HG02763 (cell line): ENCODE measurements at regions not wholly inside any gene's neighbourhood (a gene's known extent, or its start where the extent isn't known, plus 50 kb on each side); places are given as distances from the start of the nearest gene placed in this dataset.

Experiments
- ATAC-seq: cut with Tn5 transposase; IDR thresholded peaks from one replicate; pipeline ENCODE4 v1.9.1; 2021; ENCODE audit warnings: mild to moderate bottlenecking, moderate library complexity; ENCODE audit not compliant: unreplicated experiment

DNA sequence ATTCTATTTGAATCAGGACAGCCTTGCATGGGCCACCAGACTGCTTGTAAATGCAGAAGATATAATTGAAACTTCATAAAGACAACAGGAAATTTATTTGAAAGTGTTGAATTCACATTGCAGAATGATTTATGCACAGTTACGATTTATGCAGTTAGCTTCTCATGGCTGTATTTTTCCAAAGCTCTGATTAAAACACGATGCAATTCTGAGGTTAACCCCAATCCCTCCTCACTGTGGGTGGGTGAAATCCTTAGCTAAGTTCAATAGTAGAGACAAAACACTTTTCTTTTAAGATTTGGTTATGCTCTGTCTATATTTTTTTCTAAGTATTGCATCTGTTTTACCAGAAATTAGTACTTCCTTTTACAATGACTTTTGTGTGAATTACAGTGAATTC is 728.8 kb upstream of the IGFBP3 start:
- no peak for ATAC-seq

DNA sequence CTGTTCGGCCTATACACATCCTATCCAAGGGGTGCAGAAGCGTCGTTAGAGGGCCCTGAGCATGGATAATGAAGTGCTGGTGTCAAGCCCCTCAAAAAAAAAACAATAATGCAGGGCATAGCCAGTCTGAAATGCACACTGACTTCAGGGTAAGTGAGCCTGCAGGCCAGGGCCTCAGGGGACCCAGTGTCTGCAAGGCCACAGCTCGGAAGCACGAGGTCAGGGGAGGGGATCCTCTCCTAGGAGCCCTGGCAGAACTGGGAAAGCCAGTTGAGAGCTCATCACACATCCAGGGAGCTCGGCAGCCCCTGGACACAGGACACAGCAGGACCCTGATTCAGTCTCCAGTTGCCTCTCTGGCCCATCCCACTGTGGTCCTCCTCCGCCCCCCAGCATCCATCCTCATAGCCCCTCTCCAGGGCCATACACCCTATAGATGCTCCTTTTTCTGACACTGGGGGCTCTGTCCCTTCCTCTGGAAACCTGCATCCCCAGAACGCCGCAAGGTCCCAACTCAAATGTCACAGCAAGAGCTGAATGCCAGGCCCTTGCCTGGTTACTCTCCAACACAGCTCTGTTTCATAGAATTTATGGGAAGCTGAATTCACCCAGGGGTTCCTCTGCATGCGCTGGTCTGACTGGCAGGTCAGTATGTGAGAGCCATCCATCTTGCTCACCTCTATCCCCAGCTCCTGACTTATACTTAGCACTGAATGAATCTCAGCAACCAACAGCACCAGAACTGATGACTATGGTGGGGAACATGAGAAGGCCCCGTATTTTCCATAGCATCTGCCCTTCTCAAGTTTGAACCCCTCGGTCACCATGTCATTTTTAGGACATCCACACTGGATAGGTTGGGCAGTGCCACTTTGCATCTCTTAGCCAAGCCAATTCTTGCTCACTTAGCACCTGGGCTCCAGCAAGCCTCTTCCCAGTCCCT is 717.0 kb upstream of the IGFBP3 start:
- ATAC-seq: no peak

DNA sequence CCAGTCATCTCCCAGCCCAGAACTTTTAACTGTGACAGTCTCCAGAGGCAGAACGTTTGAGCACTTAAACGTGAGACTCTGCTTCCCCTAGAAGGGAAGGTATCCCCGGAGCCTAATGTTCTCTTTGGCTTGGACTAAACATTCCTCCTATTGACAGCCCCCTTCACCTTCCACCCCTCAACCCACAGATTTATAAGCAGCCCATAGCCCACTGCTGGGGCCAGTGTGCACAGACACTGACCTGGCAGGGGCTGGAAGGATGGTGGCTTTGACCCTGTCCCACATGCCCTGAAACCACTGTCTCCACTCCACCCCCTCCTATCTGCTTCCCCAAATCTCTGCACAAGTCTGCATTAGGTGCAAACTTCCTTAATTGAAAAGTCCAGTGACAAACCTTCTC is 715.0 kb upstream of the IGFBP3 start:
- ATAC-seq: no peak

GRCh38 chr7:46633630-46634240 is 712.7 kb upstream of the IGFBP3 start:
- no peak for ATAC-seq

DNA sequence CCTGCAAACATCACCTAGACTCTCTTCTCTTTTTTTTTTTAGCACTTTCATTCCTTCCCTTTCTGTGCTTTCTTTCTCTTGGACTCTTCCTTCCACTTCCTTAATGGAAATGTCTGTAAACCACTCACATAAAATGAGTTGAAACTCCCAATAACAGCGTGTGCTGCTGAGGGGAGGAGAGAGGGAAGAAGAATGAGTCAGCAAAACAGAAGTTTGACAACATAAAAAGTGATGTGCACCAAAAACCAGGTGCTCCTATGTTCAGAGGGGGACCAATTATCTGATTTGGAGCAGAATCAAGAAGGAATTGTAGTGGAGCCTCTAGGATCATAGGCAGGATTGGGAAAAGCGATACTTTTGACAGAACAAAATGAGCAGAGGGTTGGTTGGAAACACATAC is 712.1 kb upstream of the IGFBP3 start:
- no peak for ATAC-seq

DNA sequence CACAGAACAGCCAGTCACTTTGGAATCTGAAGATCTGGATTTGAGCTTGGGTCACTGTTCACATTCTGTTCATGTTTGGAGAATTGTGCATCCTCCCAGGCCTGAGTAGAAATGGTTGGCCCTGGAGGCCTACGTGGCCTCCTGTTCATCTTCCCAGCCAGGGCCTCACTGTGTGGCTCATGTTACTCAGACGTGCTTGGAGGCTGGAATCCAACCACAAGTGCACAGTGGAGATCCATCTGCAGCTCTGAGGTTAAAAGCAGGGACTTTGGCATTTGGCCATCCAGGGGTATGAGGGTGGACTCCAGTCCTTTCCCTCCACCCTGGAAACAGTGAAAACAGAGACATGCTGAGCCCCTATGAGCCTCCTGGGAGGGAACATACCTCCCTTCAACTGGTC is 709.0 kb upstream of the IGFBP3 start:
- no peak for ATAC-seq

DNA sequence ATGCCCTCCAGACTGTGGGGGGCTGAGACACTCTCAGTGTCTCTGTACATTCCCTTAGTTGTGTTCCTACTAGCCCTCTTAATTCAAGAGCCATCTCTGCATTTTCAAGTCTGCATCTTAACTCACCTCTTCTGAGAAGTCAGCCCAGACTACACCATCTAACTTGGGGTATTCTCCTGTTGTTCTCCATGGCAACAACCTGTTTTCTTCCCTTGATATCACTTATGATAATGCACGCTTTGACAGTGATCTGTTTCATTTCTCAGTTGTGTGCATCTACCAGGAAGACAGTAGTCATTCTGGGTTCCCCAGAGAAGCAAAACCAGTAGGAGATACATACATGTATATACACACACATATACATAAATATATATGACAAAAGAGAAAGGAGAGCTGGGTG is 707.3 kb upstream of the IGFBP3 start:
- ATAC-seq: no peak

DNA sequence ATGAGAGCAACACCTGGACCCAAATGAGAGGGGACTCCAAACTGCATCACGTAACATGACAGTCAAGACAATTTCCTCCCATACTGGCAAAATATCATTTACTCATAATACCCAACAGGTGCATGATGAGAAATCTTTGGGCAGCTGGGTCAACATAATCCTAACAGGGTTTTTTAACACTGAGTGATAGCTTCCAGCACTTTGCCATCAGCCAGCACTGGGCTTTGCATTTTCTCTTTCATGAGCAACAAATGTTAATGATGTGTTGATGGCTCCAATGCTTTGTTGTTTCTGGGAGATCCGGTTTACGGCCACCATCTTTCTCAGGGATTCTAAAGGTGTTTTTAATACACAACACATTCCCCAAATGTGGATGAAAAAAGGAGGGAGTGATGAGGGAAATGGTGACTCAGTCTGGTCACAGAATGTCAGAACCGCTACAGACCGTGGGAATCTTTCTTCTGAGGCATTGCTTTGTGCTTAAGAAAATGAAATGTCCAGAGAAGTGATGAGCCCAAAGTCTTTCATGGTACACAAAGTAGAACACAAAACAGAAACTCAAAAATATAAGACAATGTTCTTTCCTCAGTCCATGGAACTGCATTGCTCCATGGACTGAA is 705.7 kb upstream of the IGFBP3 start:
- ATAC-seq: no peak

GRCh38 chr7:46626261-46626660 is 705.2 kb upstream of the IGFBP3 start:
- no peak for ATAC-seq

GRCh38 chr7:46625032-46625431 is 704.0 kb upstream of the IGFBP3 start:
- ATAC-seq: no peak

GRCh38 chr7:46622251-46622650 is 701.2 kb upstream of the IGFBP3 start:
- ATAC-seq: no peak

GRCh38 chr7:46619723-46620310 is 698.7 kb upstream of the IGFBP3 start:
- no peak for ATAC-seq

DNA sequence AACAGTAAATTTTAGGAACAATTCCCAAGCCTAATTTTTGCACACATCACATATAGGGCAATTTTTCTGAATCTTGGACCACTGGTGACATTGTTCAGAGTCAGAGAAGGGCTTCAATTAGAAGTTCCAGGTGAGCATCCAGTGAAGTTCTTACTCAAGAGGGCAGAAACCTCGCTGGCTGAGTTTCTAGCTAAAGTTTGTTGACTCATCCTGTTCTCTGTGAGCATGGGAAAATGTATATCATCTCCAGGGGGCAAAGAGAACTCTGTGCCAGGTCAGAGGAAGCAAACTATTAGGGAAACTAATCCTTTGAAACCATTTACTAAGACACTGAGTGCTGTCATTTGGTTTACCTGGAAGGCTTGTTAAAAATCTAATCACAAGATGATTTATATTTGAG is 695.6 kb upstream of the IGFBP3 start:
- ATAC-seq: no peak

DNA sequence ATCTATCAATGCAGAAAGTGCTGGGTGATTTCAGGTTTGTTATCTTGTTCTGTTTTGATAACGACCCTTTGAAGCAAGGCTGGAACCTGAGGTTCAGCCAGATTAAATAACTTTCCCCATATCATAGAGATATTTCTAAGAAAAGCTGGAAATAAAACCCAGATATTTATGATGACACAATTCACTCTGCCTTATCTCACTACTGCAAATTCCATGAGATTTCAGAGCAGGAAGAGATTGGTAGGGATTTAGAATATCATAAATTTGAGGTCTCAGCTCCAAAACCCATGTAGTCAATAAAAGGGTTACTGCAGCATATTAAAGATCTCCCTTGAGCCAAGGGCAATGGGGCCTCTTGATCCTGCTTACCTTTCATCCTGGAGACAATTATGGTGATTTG is 692.5 kb upstream of the IGFBP3 start:
- ATAC-seq: no peak

GRCh38 chr7:46613116-46613515 is 692.0 kb upstream of the IGFBP3 start:
- ATAC-seq: no peak

- ATAC-seq: no peak
Measured at GRCh38 chr7:46611508-46611907, 690.4 kb upstream of the IGFBP3 start.

DNA sequence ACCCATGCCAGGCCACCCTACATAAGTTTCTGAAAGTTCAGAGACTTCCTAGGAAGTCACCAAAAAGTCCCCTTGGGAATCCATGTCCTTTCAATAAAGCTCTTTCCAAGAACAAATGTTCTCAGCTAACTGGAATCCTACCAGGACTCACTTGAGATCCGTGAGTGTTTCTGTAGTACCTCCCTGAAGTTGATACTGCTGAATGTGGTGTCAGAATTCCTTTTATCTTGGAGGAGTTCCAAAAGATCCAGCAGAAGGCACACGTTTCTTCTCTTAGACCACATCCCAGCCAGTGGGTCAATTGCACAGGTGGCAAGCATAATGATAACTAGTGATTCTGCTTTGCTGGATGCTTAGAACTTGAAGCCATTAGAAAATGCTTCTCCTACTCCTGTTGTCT is 689.7 kb upstream of the IGFBP3 start:
- ATAC-seq: no peak

GRCh38 chr7:46607176-46607575 is 686.1 kb upstream of the IGFBP3 start:
- ATAC-seq: no peak

DNA sequence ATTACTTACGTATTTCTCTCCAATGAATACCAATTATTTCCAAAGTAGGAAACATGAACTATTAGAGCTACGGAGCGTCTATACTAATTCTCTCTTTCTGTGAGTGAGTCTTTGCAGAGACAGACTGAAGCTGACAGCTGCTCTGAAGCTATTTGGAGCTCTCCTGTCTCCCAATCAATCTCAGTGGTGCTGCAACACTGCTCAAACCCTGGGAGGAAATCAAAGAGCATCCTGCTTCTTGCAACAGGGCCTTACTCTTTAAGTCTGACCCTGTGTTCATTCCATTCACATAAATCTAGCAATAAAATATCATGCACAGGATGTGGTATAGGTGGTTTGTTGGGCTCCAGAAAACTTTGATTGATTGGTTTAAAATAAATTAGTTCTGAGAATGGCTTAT is 685.7 kb upstream of the IGFBP3 start:
- no peak for ATAC-seq

- no peak for ATAC-seq
Measured at GRCh38 chr7:46604241-46604661, 683.2 kb upstream of the IGFBP3 start.

DNA sequence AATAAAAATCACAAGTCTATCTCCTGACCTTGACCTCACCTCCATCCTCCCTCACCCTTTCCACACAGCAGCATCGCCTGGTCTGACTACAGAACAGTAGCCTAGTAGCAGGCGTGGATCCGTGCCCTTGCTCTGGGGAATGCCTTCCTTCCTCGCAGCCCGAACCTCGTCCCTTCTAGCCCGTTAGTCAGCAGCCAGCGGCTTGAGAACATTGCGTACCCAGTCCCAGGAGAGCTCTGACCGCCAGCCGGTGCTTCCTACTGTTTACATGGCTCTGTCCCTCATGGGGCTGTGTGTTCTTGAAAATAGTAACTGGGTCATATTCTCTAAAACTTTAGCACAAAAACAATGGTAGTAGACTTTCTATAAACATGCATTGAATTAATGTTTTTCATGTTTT is 682.7 kb upstream of the IGFBP3 start:
- no peak for ATAC-seq
